ENCODE measurements at regions not wholly inside any gene's neighbourhood (a gene's known extent, or its start where the extent isn't known, plus 50 kb on each side); places are given as distances from the start of the nearest gene placed in this dataset.

DNA sequence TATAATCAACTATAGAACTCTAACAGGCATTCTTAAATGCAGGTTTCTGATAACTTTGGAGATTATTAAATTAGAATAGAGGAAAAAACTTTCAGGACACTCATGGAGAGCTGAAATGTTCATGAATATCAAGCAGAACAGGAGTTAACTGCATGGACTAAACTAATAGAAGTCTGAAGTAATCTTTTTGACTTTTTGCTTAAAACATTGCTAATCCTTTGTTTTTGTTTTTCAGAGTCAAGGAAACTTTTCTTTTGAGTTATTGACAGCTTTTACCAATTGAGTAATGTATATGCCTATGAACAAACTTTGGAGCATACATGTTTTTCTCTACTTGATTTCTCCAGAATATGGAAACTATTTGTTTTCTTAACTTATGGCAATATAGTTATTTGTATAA is 112.5 kb downstream of the EIF4E start:
- Histone ChIP-seq H3K27me3 (replicated peaks in 1 of 7) (no peaks in the 10 kb centered on the region), H3K27ac (no peak overlapping the region), H3K4me3 (no peak overlapping the region), H3K4me1 (no peaks in the 10 kb centered on the region), H3K9me3 (peaks cover 0 to 18% (median 8%) of the 10 kb centered on the region in 8 donors), H3K36me3 (no peaks in the 10 kb centered on the region)
- intact Hi-C loops (cut with DNase I; ENCODE audit: low total_unique reads) = no loop called here
- no peak for DNase-seq
- TF ChIP-seq, protein P1, sequence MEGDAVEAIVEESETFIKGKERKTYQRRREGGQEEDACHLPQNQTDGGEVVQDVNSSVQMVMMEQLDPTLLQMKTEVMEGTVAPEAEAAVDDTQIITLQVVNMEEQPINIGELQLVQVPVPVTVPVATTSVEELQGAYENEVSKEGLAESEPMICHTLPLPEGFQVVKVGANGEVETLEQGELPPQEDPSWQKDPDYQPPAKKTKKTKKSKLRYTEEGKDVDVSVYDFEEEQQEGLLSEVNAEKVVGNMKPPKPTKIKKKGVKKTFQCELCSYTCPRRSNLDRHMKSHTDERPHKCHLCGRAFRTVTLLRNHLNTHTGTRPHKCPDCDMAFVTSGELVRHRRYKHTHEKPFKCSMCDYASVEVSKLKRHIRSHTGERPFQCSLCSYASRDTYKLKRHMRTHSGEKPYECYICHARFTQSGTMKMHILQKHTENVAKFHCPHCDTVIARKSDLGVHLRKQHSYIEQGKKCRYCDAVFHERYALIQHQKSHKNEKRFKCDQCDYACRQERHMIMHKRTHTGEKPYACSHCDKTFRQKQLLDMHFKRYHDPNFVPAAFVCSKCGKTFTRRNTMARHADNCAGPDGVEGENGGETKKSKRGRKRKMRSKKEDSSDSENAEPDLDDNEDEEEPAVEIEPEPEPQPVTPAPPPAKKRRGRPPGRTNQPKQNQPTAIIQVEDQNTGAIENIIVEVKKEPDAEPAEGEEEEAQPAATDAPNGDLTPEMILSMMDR (IDR thresholded peaks at IDR 0.05 in 8 of 11, conservative IDR thresholded peaks at IDR 0.05 in 3 of 11) = no peak
- no peak for TF ChIP-seq POLR2AphosphoS5 (IDR thresholded peaks at IDR 0.05)
- no peak for TF ChIP-seq POLR2A (IDR thresholded peaks at IDR 0.05)

- Histone ChIP-seq H3K36me3 (no peaks in the 10 kb centered on the region), H3K4me3 (no peak overlapping the region), H3K4me1 (no peaks in the 10 kb centered on the region), H3K27me3 (replicated peaks in 1 of 7) (no peaks in the 10 kb centered on the region), H3K9me3 (no peaks in the 10 kb centered on the region), H3K27ac (no peak overlapping the region)
- intact Hi-C loops (cut with DNase I; ENCODE audit: low total_unique reads) = no loop called here
- TF ChIP-seq, protein P1 (IDR thresholded peaks at IDR 0.05 in 8 of 11, conservative IDR thresholded peaks at IDR 0.05 in 3 of 11) = no peak
- no peak for TF ChIP-seq POLR2A (IDR thresholded peaks at IDR 0.05)
- TF ChIP-seq POLR2AphosphoS5 (IDR thresholded peaks at IDR 0.05) = no peak
- WGBS, 5 donors = 87 to 95% (median 93%) methylated on average over 2 of the region's 2 CpGs
- no peak for DNase-seq
Measured at GRCh38 chr4:98804403-98804802, 124.5 kb downstream of the EIF4E start.

- no peak for TF ChIP-seq POLR2AphosphoS5 (IDR thresholded peaks at IDR 0.05)
- TF ChIP-seq, protein P1 (IDR thresholded peaks at IDR 0.05 in 8 of 11, conservative IDR thresholded peaks at IDR 0.05 in 3 of 11) = no peak
- TF ChIP-seq POLR2A (IDR thresholded peaks at IDR 0.05) = no peak
- DNase-seq = no peak
- no peak overlapping the region for H3K27ac ChIP-seq
- no peaks in the 10 kb centered on the region for H3K9me3 ChIP-seq
- WGBS, 5 donors = 67 to 88% (median 84%) methylated on average over 3 of the region's 3 CpGs
- H3K36me3 ChIP-seq = no peaks in the 10 kb centered on the region
- H3K4me3 ChIP-seq = no peak overlapping the region
- intact Hi-C loops (cut with DNase I; ENCODE audit: low total_unique reads) = no loop called here
- H3K27me3 ChIP-seq (replicated peaks in 1 of 7) = no peaks in the 10 kb centered on the region
- H3K4me1 ChIP-seq = no peaks in the 10 kb centered on the region
Measured at GRCh38 chr4:98803251-98803650, 125.7 kb downstream of the EIF4E start.

GRCh38 chr4:98802770-98803198 is 126.1 kb downstream of the EIF4E start:
- H3K4me1 ChIP-seq = no peaks in the 10 kb centered on the region
- intact Hi-C loops (cut with DNase I; ENCODE audit: low total_unique reads) = no loop called here
- H3K4me3 ChIP-seq = no peak overlapping the region
- no peaks in the 10 kb centered on the region for H3K27me3 ChIP-seq (replicated peaks in 1 of 7)
- H3K9me3 ChIP-seq = no peaks in the 10 kb centered on the region
- no peaks in the 10 kb centered on the region for H3K36me3 ChIP-seq
- WGBS, 5 donors = 53 to 74% (median 62%) methylated on average over 1 of the region's 1 CpG
- DNase-seq = no peak
- no peak overlapping the region for H3K27ac ChIP-seq
- no peak for TF ChIP-seq POLR2AphosphoS5 (IDR thresholded peaks at IDR 0.05)

DNA sequence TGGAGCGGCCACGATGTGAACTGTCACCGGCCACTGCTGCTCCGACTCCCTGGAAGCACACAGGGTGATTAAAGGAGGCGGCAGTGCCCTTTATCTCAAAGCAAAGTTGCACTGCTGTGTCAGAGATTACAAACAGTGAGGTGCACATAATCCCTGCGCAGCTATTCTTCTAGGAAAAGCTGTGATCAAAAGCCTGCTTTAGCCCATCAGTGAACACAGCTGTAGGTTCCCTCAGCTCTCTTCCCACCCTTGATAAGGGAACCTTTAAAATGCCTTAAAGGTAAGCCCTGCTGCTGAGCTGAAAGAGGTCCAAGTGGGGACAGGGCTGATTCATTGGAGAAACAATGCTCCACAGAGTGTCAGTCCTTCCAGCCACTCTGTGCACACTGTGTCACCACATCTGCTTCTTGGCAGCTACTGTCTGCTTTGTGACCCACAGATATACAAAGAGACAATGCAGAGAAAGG is 127.6 kb downstream of the EIF4E start:
- TF ChIP-seq POLR2A (IDR thresholded peaks at IDR 0.05) (no peak), POLR2AphosphoS5 (IDR thresholded peaks at IDR 0.05) (no peak)
- TF ChIP-seq, protein P1 (IDR thresholded peaks at IDR 0.05 in 8 of 11, conservative IDR thresholded peaks at IDR 0.05 in 3 of 11) = no peak

More for the DNA sequence above, 127.6 kb downstream of the EIF4E start:
- H3K9me3 ChIP-seq = no peaks in the 10 kb centered on the region
- WGBS, 5 donors = 86 to 96% (median 95%) methylated on average over 6 of the region's 6 CpGs
- H3K4me1 ChIP-seq = no peaks in the 10 kb centered on the region
- intact Hi-C loops (cut with DNase I; ENCODE audit: low total_unique reads) = no loop called here
- DNase-seq = no peak
- no peaks in the 10 kb centered on the region for H3K27me3 ChIP-seq (replicated peaks in 1 of 7)
- H3K36me3 ChIP-seq = no peaks in the 10 kb centered on the region
- no peak overlapping the region for H3K4me3 ChIP-seq
- H3K27ac ChIP-seq = no peak overlapping the region

Measured in spleen (tissue), 11 donors.